HL-60 (cell line): ENCODE measurements at regions not wholly inside any gene's neighbourhood (a gene's known extent, or its start where the extent isn't known, plus 50 kb on each side); places are given as distances from the start of the nearest gene placed in this dataset.

Experiments
- GABPA ChIP-seq: IDR thresholded peaks from 2 replicates; pipeline ENCODE4 v1.6.1; 2012; ENCODE audit warnings: low read depth
- POLR2AphosphoS5 ChIP-seq: IDR thresholded peaks from 2 replicates; pipeline ENCODE4 v1.6.1; 2012; ENCODE audit warnings: low read depth
- SPI1 ChIP-seq: IDR thresholded peaks from 2 replicates; pipeline ENCODE4 v1.6.1; 2012; ENCODE audit warnings: low read depth, mild to moderate bottlenecking, borderline replicate concordance
- TF ChIP-seq, protein P1 (sequence below): IDR thresholded peaks from 2 replicates; pipeline ENCODE4 v1.6.1; 2012; ENCODE audit warnings: low read depth; ENCODE audit not compliant: insufficient replicate concordance
- TF ChIP-seq, protein P2 (sequence below): IDR thresholded peaks from one replicate; pipeline ENCODE4 v1.5.1; 2011; ENCODE audit warnings: low read length, control low read depth, inconsistent platforms; ENCODE audit not compliant: insufficient read depth

DNA sequence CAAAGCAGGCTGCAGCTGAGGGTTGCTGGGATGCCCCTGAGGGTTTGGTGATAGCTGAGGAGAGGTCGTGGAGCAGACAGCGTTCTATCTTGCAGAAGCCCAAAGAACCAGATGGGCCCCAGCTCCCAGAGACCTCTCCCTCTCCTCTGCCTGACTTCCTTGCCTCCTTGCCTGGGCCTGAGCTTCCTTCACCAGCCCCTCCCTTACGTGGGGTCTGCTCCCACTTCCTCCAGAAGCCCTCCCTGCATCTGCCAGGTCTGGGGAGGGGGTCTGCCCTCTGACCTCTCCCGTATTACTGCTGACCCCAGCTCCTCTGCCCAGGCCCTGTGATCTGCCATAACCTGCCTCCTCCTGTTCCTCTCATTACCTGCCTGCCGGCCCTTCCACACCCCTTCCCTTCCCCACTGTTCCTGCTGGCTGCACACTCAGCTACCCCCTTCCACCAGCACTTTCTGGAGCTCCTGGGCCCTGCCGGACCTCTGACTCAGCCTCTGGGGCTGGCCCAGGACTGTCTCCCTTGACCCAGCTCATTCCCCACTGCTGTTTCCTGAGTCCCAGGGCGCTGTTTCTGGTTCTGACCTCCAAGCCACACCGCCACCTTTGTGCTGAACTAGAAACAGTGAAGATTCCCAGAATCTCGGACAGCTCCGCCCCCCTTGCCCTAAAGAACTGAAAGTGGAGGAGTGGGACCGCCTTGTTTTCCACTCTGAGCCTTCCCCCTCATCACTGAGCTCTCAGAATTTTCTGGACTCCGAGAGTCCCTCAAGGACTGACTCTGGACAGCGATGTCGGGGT is 237.7 kb upstream of the C1orf174 start:
- TF ChIP-seq, protein P1, sequence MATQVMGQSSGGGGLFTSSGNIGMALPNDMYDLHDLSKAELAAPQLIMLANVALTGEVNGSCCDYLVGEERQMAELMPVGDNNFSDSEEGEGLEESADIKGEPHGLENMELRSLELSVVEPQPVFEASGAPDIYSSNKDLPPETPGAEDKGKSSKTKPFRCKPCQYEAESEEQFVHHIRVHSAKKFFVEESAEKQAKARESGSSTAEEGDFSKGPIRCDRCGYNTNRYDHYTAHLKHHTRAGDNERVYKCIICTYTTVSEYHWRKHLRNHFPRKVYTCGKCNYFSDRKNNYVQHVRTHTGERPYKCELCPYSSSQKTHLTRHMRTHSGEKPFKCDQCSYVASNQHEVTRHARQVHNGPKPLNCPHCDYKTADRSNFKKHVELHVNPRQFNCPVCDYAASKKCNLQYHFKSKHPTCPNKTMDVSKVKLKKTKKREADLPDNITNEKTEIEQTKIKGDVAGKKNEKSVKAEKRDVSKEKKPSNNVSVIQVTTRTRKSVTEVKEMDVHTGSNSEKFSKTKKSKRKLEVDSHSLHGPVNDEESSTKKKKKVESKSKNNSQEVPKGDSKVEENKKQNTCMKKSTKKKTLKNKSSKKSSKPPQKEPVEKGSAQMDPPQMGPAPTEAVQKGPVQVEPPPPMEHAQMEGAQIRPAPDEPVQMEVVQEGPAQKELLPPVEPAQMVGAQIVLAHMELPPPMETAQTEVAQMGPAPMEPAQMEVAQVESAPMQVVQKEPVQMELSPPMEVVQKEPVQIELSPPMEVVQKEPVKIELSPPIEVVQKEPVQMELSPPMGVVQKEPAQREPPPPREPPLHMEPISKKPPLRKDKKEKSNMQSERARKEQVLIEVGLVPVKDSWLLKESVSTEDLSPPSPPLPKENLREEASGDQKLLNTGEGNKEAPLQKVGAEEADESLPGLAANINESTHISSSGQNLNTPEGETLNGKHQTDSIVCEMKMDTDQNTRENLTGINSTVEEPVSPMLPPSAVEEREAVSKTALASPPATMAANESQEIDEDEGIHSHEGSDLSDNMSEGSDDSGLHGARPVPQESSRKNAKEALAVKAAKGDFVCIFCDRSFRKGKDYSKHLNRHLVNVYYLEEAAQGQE = no peak
- TF ChIP-seq, protein P2, sequence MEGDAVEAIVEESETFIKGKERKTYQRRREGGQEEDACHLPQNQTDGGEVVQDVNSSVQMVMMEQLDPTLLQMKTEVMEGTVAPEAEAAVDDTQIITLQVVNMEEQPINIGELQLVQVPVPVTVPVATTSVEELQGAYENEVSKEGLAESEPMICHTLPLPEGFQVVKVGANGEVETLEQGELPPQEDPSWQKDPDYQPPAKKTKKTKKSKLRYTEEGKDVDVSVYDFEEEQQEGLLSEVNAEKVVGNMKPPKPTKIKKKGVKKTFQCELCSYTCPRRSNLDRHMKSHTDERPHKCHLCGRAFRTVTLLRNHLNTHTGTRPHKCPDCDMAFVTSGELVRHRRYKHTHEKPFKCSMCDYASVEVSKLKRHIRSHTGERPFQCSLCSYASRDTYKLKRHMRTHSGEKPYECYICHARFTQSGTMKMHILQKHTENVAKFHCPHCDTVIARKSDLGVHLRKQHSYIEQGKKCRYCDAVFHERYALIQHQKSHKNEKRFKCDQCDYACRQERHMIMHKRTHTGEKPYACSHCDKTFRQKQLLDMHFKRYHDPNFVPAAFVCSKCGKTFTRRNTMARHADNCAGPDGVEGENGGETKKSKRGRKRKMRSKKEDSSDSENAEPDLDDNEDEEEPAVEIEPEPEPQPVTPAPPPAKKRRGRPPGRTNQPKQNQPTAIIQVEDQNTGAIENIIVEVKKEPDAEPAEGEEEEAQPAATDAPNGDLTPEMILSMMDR = no peak
- no peak for TF ChIP-seq POLR2AphosphoS5
- no peak for TF ChIP-seq GABPA
- no peak for TF ChIP-seq SPI1
